CD4-positive, alpha-beta T cell treated with Interleukin-6 for 4 hours (primary cell): ENCODE measurements at regions not wholly inside any gene's neighbourhood (a gene's known extent, or its start where the extent isn't known, plus 50 kb on each side); places are given as distances from the start of the nearest gene placed in this dataset.
A peak's percentile ranks its signal among the peaks of the same experiment; 100 is the strongest.
"Not testable (repeated sequence)": the region's sequence is repeated elsewhere in the genome, so short reads cannot be mapped to it uniquely, and the experiment has no call there.

Experiments used
- DNase-seq: peaks from one replicate; pipeline ENCODE4 v3.0.0-alpha.2; 2020; ENCODE audit warnings: mixed read lengths

DNA sequence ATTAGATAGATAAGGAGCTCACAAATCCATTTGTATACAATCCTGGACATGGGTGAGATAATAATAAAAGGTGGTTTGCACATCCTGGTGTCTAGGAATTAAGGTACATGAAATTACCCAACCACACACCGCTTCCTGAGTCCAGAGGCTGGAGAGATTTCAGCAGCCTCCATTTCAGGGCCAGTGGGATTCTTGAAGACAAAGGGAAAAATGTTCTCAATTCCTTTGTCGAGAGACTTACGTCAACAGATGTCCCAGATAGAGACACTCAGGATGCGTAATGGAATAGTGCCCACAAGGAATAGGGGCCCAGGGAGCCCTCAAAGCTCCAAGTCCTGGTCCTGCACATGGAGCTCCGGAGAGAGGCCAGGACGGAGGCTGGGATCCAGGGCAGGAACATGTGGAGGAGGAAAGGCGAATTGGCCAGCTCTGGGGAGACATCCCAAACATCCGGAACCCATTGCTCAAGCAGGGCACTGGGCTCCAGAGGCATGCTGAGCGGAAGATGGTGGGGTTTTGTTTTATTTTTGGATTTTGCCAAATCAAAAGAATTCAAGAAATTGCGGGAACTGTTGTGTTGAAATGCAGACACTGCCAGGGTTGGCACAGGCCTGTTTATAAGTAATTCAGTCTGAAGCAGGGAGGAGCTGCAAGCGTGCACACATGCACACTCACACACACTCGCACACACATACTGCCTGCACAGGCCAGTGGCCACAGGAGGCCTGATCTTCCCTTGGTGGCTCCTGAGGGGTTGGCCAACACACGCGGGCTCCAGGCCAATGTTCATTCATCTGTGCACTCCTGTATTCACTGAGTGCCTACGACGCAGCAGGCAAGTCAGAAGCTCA lies 97.2 kb downstream of the NOG start:
- DNase-seq: no peak

DNA sequence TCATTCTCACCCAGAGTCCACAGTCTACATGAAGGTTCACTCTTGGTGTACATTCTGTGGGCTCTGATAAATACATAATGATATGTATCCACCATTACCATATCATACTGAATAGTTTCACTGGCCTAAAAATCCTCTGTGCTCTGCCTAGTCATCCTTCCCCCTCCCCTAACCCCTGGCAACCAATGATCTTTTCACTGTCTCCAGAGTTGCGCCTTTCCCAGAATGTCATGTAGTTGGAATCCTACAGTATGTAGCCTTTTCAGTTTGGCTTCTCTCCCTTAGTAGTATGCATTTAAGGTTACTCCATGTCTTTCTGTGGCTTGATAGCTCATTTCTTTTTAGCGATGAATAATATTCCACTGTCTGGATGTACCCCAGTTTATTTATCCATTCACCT lies 101.3 kb downstream of the NOG start:
- DNase-seq: no peak

DNA sequence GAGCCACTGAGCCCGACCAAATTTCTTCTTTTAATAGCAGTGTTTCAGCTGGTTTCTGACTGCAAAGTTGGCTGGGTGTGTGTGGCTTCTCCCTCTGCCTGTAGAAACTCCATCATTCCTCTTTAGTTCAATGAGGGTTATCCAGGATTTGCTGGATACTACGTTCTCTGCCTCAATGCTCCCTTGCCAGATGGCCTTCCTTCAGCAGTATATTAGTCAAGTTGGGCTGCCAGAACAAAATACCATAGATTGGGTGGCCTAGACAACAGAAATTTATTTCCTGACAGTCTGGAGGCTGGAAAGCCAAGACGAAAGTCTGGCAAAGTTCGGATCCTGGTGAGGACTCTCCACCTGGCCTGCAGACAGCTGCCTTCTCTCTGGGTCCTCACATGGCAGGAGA lies 103.7 kb downstream of the NOG start:
- DNase-seq: no peak

- no peak for DNase-seq
Observed at GRCh38 chr17:56699186-56699894, 105.8 kb downstream of the NOG start.

DNA sequence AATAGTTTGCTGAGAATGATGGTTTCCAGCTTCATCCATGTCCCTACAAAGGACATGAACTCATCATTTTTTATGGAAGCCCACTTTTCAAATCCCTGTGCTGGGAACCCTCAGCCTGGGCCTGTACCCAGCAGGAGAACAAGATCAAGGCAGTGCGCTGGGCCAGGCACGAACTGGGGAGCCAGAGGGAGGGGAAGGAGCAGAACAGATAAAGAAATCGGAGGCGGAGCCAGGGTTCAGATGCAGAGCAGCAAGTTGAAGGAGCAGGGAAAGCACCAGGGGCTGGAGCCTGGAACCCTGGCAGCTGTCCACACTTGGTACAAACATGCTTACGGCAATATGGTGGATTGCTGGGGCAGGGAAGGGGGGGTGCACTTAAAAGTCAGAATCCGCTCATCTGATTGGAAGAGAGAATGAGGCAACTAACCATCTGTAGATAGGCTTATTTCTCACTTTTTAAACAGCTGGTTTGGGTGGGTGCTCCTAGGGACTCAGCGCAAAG lies 107.5 kb downstream of the NOG start:
- DNase-seq: no peak

DNA sequence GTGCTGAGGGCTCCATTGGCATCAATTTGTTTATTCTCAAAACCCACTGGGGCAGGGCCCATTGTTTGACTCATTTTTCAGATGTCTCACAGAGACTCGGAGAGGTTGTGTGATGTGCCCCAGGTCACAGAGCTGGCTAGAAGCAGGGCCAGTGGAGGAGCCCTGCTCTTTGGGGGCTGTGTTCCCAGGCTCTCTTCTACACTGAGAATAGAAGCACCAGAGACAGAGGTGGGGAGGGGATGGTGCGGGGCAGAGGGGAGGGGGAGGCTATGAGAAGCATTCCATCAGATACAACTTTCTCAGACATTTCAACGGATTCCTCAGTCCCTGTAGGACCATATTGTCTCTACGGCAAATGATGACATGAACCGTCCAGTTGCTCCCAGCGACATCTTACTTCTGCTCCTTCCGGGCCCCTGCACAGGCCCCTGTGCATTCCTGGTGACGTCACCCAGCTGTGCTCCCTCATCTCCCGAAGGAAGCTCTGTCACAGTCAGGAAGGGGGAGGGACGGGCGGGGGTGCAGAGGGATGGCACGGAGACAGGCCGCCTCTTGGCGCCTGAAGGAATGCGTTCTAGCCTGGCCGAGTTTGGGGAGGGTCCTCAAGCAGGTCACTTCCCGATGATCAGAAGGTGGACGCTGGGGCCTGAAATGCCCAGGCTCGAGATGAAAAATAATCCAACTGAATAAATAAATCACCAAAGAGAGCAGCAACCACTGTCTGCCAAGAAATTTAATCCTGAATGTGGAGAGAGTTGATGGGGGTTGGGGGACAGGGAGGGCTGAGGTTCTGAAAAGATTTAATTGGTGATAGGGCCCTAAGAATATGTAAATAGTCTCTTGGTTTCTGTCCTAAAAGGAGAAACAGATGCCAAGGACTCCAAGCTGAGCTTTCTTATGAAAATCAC lies 114.1 kb downstream of the NOG start:
- no peak for DNase-seq

DNA sequence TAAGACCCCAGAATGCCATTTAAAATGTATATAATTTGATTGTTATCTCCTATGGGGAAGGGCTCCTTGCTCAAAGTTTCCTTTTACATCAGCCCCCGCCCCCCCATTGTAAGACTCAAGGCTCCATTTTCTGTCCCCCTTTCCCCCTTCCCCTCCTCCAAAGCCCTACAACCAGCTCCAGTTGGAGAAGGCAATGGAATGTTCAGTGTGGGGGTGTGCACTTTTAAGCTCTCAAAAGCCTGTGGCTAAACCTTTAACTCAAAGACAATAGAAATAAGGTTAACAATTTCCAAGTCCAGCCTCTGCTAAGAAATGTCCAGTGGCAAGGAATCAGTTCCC lies 114.7 kb downstream of the NOG start:
- no peak for DNase-seq

- no peak for DNase-seq
Observed at GRCh38 chr17:56708670-56709410, 115.3 kb downstream of the NOG start.

DNA sequence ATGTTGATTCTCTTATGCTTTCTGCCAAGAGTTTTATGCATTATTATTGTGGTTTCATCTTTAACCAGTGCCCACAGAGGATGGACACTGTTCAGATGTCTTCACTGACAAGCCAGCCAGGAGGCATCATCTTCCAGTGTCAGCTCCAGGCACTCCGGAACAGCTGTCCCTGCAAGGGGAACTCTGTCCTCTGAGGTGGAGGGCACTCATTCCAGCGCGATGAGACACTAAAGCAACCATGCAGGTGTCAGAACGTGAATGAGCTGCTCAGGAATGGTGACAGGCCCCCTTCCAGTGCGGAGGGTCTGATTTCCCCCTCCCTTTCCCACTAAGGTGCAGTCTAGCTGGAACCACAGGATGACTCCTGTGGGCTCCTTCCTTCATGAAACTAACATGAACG lies 117.5 kb downstream of the NOG start:
- DNase-seq: no peak

- peak; percentile 84 for DNase-seq
Observed at GRCh38 chr17:56715613-56716357, 117.9 kb downstream of the C17orf67 start.

- DNase-seq: no peak
Observed at GRCh38 chr17:56717471-56717870, 116.2 kb downstream of the C17orf67 start.

- no peak for DNase-seq
Observed at GRCh38 chr17:56718515-56718914, 115.2 kb downstream of the C17orf67 start.

GRCh38 chr17:56723421-56723820 lies 110.3 kb downstream of the C17orf67 start:
- no peak for DNase-seq

- no peak for DNase-seq
Observed at GRCh38 chr17:56724664-56725063, 109.1 kb downstream of the C17orf67 start.

DNA sequence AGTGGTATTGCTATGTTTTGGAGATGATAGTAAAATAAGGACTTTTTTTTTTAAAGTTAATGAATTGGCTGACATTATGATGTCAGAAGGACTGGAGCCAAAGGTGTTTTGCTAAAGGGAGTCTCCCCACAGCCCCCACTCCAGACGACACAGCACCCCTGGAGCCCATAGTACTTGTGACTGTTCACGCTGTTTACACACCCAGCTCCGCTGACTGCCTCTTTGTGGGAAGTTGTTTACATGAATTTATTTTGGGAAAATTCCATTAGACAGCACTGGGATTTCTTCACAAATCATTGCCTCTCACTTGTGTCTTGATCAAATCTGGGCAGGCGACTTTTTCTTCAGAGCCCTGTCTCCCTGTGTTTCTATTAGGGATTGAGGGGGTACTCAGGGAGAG lies 108.6 kb downstream of the C17orf67 start:
- no peak for DNase-seq

DNA sequence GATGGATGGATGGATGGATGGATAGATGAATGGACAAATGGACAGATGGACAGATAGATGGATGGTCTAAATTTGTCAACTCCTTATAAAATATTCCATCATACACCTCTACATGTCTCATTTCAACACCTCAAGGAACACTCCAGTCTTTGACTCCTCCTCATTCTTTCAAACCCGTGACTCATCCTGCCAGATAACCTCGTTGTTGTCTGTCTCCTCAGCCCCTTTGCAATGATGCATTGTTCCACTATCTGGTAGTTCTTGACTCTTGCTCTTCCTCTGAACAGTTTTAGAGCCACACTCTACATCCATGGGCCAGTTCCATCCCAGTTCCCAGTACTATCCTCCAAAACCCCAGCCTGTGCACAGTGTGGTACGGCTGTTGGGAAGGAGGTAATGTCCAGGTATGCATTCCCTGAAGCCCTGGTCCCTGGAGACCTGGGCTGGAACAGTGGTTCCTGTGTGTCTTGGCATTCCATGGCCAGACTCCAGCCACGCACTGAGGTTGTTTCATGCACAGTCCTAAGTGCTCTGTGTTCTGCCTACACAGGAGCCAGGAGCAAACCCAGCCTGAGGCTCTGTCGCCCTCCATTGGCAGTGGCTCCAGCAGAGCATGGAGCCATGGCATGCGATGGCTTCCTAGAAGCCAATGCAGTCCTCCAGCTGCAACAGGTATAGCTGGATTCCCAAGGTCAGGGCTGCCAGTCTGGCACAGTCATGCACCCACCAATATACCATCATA lies 105.7 kb downstream of the C17orf67 start:
- DNase-seq: no peak

- not testable (repeated sequence) for DNase-seq
Observed at GRCh38 chr17:56731096-56731495, 102.6 kb downstream of the C17orf67 start.

- DNase-seq: no peak
Observed at GRCh38 chr17:56733833-56734232, 99.9 kb downstream of the C17orf67 start.

GRCh38 chr17:56735842-56736241 lies 97.9 kb downstream of the C17orf67 start:
- DNase-seq: no peak

DNA sequence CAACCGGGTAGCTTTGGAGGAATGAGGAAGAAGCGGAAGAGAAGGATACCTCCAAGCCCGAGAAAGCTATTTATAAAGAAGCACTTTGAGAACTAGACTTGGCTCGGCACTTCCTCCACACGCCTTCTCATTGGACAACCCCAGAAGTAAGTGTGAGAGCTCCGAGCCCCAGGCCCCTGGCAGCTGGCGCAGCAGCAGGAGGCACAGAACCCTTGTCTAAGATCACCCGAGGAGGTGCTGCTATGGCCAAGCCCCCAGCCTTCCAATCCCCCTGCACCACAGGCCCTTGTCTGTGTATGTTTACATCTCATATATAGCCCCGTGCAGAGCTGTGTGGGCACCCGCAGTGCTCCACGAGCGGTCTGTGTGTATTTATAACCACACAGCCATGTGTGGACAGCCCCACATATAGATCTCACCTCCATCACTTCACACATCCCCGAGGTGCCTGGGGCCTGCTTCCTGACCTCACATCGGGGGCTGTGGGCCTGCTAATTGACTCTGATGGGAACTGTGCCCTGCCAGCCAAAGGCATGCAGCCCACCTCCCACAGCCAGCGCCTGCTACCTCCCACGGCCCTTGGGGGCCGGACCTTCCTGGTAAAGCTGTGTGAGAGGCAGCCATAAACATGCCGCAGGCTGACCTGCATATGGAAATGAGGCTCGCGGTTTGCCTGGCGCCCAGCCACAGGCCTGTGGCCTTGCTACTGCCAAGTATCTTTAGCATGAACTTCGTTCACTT lies 96.1 kb downstream of the C17orf67 start:
- no peak for DNase-seq
